K562 (cell line): ENCODE measurements at regions not wholly inside any gene's neighbourhood (a gene's known extent, or its start where the extent isn't known, plus 50 kb on each side); places are given as distances from the start of the nearest gene placed in this dataset.

ENCODE experiments used
- ATAC-seq: fragments of 200-7000 bp; cut with Tn5 transposase; 3 replicates; pipeline ENCODE4 v1.9.1; 2020; ENCODE audit warnings: moderate library complexity
- BruUV-seq: library from RNA; stranded (reverse); fragments of 400-500 nt; replicated peaks from 2 replicates; lab custom pipeline; 2021; lab: Mats Ljungman, UMichigan
- CTCF ChIA-PET: fragments of 300-600 bp; formaldehyde crosslinking; extraction: SDS; loops from one replicate; lab custom pipeline; 2021; ENCODE audit warnings: low intra/inter-chr PET ratio; lab: Yijun Ruan, JAX
- POLR2A ChIA-PET: fragments of 300-600, 350-650 bp; sonication (Branson Sonifier 250); formaldehyde crosslinking; extraction: SDS; loops from one replicate; lab custom pipeline; 2021; ENCODE audit warnings: antibody characterized with exemption, inconsistent platforms; lab: Yijun Ruan, JAX
- DNase-seq, 4 experiments: peaks; one replicate each; pipeline versions ENCODE4 v3.0.0 to v3.0.0-alpha.2; 2011 to 2018; ENCODE audit warnings: low spot score in 3 of 4, mixed read lengths in 3 of 4; ENCODE audit errors: extremely low read depth in 1 of 4
- FAIRE-seq: peaks from 2 replicates; lab custom pipeline; 2011; peaks lifted over from hg19 to GRCh38; lab: Jason Lieb, UNC
- H2AFZ ChIP-seq: 2 replicates; pipeline ENCODE4 v1.6.0; 2011; ENCODE audit warnings: low read depth, low read length, control low read depth, inconsistent platforms
- H3K27ac ChIP-seq: fragments of 200-600 bp; 3 replicates; pipeline ENCODE4 v1.8.0; 2011; ENCODE audit warnings: low read depth, mild to moderate bottlenecking, control low read depth, inconsistent platforms, low read length, moderate library complexity, mixed read lengths; ENCODE audit errors: extremely low read depth
- H3K27me3 ChIP-seq, 2 experiments: fragments of 300-600 bp in 1 of 2; 2 replicates in 1 of 2; 3 replicates in 1 of 2; pipeline versions ENCODE4 v1.6.0 to v1.8.0; 2011; ENCODE audit warnings: inconsistent platforms in 2 of 2, low read length in 2 of 2, mild to moderate bottlenecking in 1 of 2, mixed read lengths in 1 of 2, moderate library complexity in 1 of 2; ENCODE audit not compliant: control insufficient read depth in 2 of 2, insufficient read depth in 2 of 2
- H3K36me3 ChIP-seq: fragments of 300-600 bp; 3 replicates; pipeline ENCODE4 v1.8.0; 2011; ENCODE audit warnings: mild to moderate bottlenecking, low read length, inconsistent platforms; ENCODE audit not compliant: control insufficient read depth, insufficient read depth
- H3K4me1 ChIP-seq, 2 experiments: fragments of 200-600 bp in 1 of 2; replicated peaks in 1 of 2; 2 replicates in 1 of 2; 3 replicates in 1 of 2; pipeline versions ENCODE4 v1.5.1 to v1.8.0; 2011; ENCODE audit warnings: inconsistent platforms in 2 of 2, low read length in 2 of 2, mild to moderate bottlenecking in 1 of 2, mixed read lengths in 1 of 2, moderate library complexity in 1 of 2; ENCODE audit not compliant: control insufficient read depth in 2 of 2, insufficient read depth in 2 of 2
- H3K4me2 ChIP-seq: 2 replicates; pipeline ENCODE4 v1.6.1; 2011; ENCODE audit warnings: low read length, control low read depth, inconsistent platforms, mixed read lengths; ENCODE audit not compliant: insufficient read depth
- H3K4me3 ChIP-seq: fragments of 200-600 bp; sonication (generic), shearing (Covaris generic); 2 replicates; pipeline ENCODE4 v1.5.1; 2016; ENCODE audit warnings: control low read depth, inconsistent platforms
- H3K79me2 ChIP-seq: fragments of 200-600 bp; 3 replicates; pipeline ENCODE4 v1.8.0; 2011; ENCODE audit warnings: low read length, inconsistent platforms; ENCODE audit not compliant: control insufficient read depth, insufficient read depth
- H3K9ac ChIP-seq, 2 experiments: 2 replicates each; pipeline versions ENCODE4 v1.6.0 to v1.6.1; 2011; ENCODE audit warnings: low read depth in 2 of 2, low read length in 2 of 2, control low read depth in 1 of 2, inconsistent platforms in 1 of 2, mild to moderate bottlenecking in 1 of 2, mixed read lengths in 1 of 2; ENCODE audit not compliant: insufficient read depth in 1 of 2
- H3K9me1 ChIP-seq: one replicate; pipeline ENCODE4 v1.6.0; 2011; ENCODE audit warnings: inconsistent platforms, mild to moderate bottlenecking, low read length, moderate library complexity; ENCODE audit not compliant: control insufficient read depth, insufficient read depth
- H3K9me3 ChIP-seq: replicated peaks from 2 replicates; pipeline ENCODE4 v1.5.1; 2011; ENCODE audit warnings: low read depth, low read length, inconsistent platforms; ENCODE audit not compliant: control insufficient read depth, insufficient read depth
- H4K20me1 ChIP-seq: replicated peaks from 2 replicates; pipeline ENCODE4 v1.6.1; 2011; ENCODE audit warnings: low read length, inconsistent platforms, mixed read lengths; ENCODE audit not compliant: control insufficient read depth, insufficient read depth
- ADNP ChIP-seq: fragments of 200-800 bp; sonication (Bioruptor generic); IDR thresholded peaks from 2 replicates; pipeline ENCODE4 v1.6.1; 2016; ENCODE audit warnings: missing genetic modification characterization, missing compliant biosample characterization
- CLOCK ChIP-seq: fragments of 250-450 bp; sonication (Bioruptor Pico); IDR thresholded peaks from 2 replicates; pipeline ENCODE4 v1.4.0; 2020; ENCODE audit warnings: mild to moderate bottlenecking, moderate library complexity, borderline replicate concordance
- KAT2B ChIP-seq: IDR thresholded peaks from one replicate; pipeline ENCODE4 v1.6.1; 2012; ENCODE audit warnings: low read depth, mild to moderate bottlenecking, control low read depth, inconsistent platforms, low read length, moderate library complexity
- NCOA1 ChIP-seq: fragments of 450-650 bp; IDR thresholded peaks from 2 replicates; pipeline ENCODE4 v1.6.1; 2016; ENCODE audit warnings: low read depth
- NEUROD1 ChIP-seq: fragments of 150-350 bp; IDR thresholded peaks from 2 replicates; pipeline ENCODE4 v1.6.1; 2014; ENCODE audit warnings: borderline replicate concordance, low read length, low read depth; ENCODE audit not compliant: partially characterized antibody
- PHB2 ChIP-seq: fragments of 450-650 bp; IDR thresholded peaks from 2 replicates; pipeline ENCODE4 v1.6.1; 2017; ENCODE audit warnings: low read depth
- PHTF2 ChIP-seq: fragments of 250-450 bp; sonication (Bioruptor Pico); IDR thresholded peaks from 2 replicates; pipeline ENCODE4 v1.5.0; 2021; ENCODE audit warnings: mild to moderate bottlenecking
- PKNOX1 ChIP-seq: fragments of 450-650 bp; IDR thresholded peaks from 2 replicates; pipeline ENCODE4 v1.6.1; 2016
- PRDM10 ChIP-seq: fragments of 450-650 bp; IDR thresholded peaks from 2 replicates; pipeline ENCODE4 v1.6.1; 2018; ENCODE audit not compliant: partially characterized antibody
- TFE3 ChIP-seq: fragments of 450-650 bp; formaldehyde crosslinking; IDR thresholded peaks from 2 replicates; pipeline ENCODE4 v1.4.0; 2020; ENCODE audit warnings: mild to moderate bottlenecking, mixed read lengths
- ZBTB8A ChIP-seq: fragments of 450-650 bp; IDR thresholded peaks from 2 replicates; pipeline ENCODE4 v1.6.1; 2018; ENCODE audit warnings: mild to moderate bottlenecking, moderate library complexity; ENCODE audit not compliant: partially characterized antibody
- ZNF561 ChIP-seq: fragments of 450-650 bp; formaldehyde crosslinking; conservative IDR thresholded peaks from 2 replicates; pipeline ENCODE4 v1.4.0; 2020; ENCODE audit warnings: mild to moderate bottlenecking, moderate library complexity
- ZSCAN32 ChIP-seq: fragments of 450-650 bp; formaldehyde crosslinking; IDR thresholded peaks from 2 replicates; pipeline ENCODE4 v1.4.0; 2020; ENCODE audit warnings: mild to moderate bottlenecking, moderate library complexity
- in situ Hi-C: fragments of 300-500 bp; cut with MboI; formaldehyde crosslinking; loops from 4 replicates; pipeline ENCODE4 v1.15.0; 2018; ENCODE audit warnings: inconsistent platforms, mixed read lengths
- intact Hi-C: fragments of 100-400 bp; cut with micrococcal nuclease; formaldehyde crosslinking; loops from 2 replicates; pipeline ENCODE4 v1.14.2; 2022

GRCh38 chr2:226475650-226476049, 324.0 kb downstream of the IRS1 start (continued):
- TF ChIP-seq PKNOX1 = no peak

GRCh38 chr2:226474131-226474530, 325.5 kb downstream of the IRS1 start:
- Histone ChIP-seq H3K79me2 (no peaks in the 10 kb centered on the region), H3K4me2 (no peak overlapping the region), H3K4me3 (no peak overlapping the region), H3K9me3 (no peaks in the 10 kb centered on the region), H3K4me1 (no peaks in the 10 kb centered on the region), H3K9ac (no peak overlapping the region), H3K36me3 (no peaks in the 10 kb centered on the region), H2AFZ (no peak overlapping the region), H3K27me3 (no peaks in the 10 kb centered on the region), H3K27ac (no peak overlapping the region), H4K20me1 (no peaks in the 10 kb centered on the region), H3K9me1 (no peaks in the 10 kb centered on the region)
- ChIA-PET CTCF (no interaction called here), POLR2A (no interaction called here)
- FAIRE-seq (no peak), DNase-seq (no peak), ATAC-seq (no peak)
- BruUV-seq = no TSS peak
- intact Hi-C loops = no loop called here
- in situ Hi-C loops = no loop called here
- no peak for TF ChIP-seq ZNF561
- no peak for TF ChIP-seq ADNP (tag)
- no peak for TF ChIP-seq PHB2
- no peak for TF ChIP-seq PHTF2 (CRISPR knock-in tag)
- TF ChIP-seq KAT2B = no peak
- TF ChIP-seq NEUROD1 = no peak
- no peak for TF ChIP-seq ZBTB8A
- TF ChIP-seq NCOA1 = no peak
- TF ChIP-seq PRDM10 = no peak
- TF ChIP-seq ZSCAN32 (CRISPR knock-in tag) = no peak
- no peak for TF ChIP-seq CLOCK (CRISPR knock-in tag)
- no peak for TF ChIP-seq TFE3
